IMR-90 (cell line): ENCODE measurements at regions not wholly inside any gene's neighbourhood (a gene's known extent, or its start where the extent isn't known, plus 50 kb on each side); places are given as distances from the start of the nearest gene placed in this dataset.

Experiments used
- ATAC-seq: fragments of 200-7000 bp; cut with Tn5 transposase; 2 replicates; pipeline ENCODE4 v1.9.1; 2020; ENCODE audit warnings: low read depth, mild to moderate bottlenecking, moderate library complexity
- BruUV-seq: library from RNA; stranded (reverse); fragments of 400-500 nt; replicated peaks from 2 replicates; lab custom pipeline; 2021; lab: Mats Ljungman, UMichigan
- CTCF ChIA-PET: fragments of 300-600 bp; formaldehyde crosslinking; extraction: SDS; loops from one replicate; lab custom pipeline; 2021; ENCODE audit warnings: antibody characterized with exemption; lab: Yijun Ruan, JAX
- POLR2A ChIA-PET: fragments of 300-600 bp; sonication (Branson Sonifier 250); formaldehyde crosslinking; loops from one replicate; lab custom pipeline; 2022; ENCODE audit warnings: antibody characterized with exemption; ENCODE audit not compliant: unreplicated experiment; lab: Charles Lee
- DNase-seq: peaks from one replicate; pipeline ENCODE4 v3.0.0; 2013
- H2AFZ ChIP-seq: replicated peaks from 2 replicates; pipeline ENCODE3; 2013; ENCODE audit warnings: low read length, mild to moderate bottlenecking; ENCODE audit not compliant: poor library complexity
- H2AK5ac ChIP-seq: 2 replicates; pipeline ENCODE4 v1.6.1; 2013; ENCODE audit warnings: low read depth, low read length, inconsistent platforms
- H2AK9ac ChIP-seq: replicated peaks from 2 replicates; pipeline ENCODE3; 2013; ENCODE audit warnings: mild to moderate bottlenecking, low read depth, low read length, moderate library complexity; ENCODE audit not compliant: poor library complexity
- H2BK120ac ChIP-seq: 2 replicates; pipeline ENCODE4 v1.6.1; 2013; ENCODE audit warnings: low read depth, low read length, inconsistent platforms
- H2BK15ac ChIP-seq: 3 replicates; pipeline ENCODE4 v1.6.1; 2013; ENCODE audit warnings: low read depth, low read length, inconsistent platforms
- H2BK20ac ChIP-seq: 2 replicates; pipeline ENCODE4 v1.6.1; 2013; ENCODE audit warnings: low read depth, mild to moderate bottlenecking, inconsistent platforms, low read length, moderate library complexity
- H2BK5ac ChIP-seq: 2 replicates; pipeline ENCODE4 v1.6.1; 2013; ENCODE audit warnings: mild to moderate bottlenecking, low read depth, low read length, inconsistent platforms; ENCODE audit not compliant: poor library complexity, severe bottlenecking
- H3K14ac ChIP-seq: replicated peaks from 2 replicates; pipeline ENCODE4 v1.6.1; 2013; ENCODE audit warnings: low read depth, low read length, inconsistent platforms
- H3K18ac ChIP-seq: 2 replicates; pipeline ENCODE4 v1.6.1; 2013; ENCODE audit warnings: low read depth, low read length, control low read depth
- H3K23ac ChIP-seq: 2 replicates; pipeline ENCODE4 v1.6.1; 2013; ENCODE audit warnings: low read depth, low read length, inconsistent platforms
- H3K27ac ChIP-seq: 2 replicates; pipeline ENCODE4 v1.5.1; 2013; ENCODE audit warnings: mild to moderate bottlenecking, control low read depth, low read length; ENCODE audit not compliant: insufficient read depth
- H3K27me3 ChIP-seq: 2 replicates; pipeline ENCODE4 v1.6.1; 2013; ENCODE audit warnings: low read length; ENCODE audit not compliant: control insufficient read depth, insufficient read depth
- H3K36me3 ChIP-seq: 2 replicates; pipeline ENCODE4 v1.6.1; 2013; ENCODE audit warnings: low read length, mixed read lengths; ENCODE audit not compliant: control insufficient read depth, insufficient read depth
- H3K4ac ChIP-seq: 2 replicates; pipeline ENCODE4 v1.6.1; 2013; ENCODE audit warnings: low read depth, low read length, inconsistent platforms
- H3K4me1 ChIP-seq: 2 replicates; pipeline ENCODE4 v1.6.1; 2013; ENCODE audit warnings: low read length, mixed read lengths; ENCODE audit not compliant: control insufficient read depth, insufficient read depth
- H3K4me2 ChIP-seq: 2 replicates; pipeline ENCODE4 v1.6.1; 2013; ENCODE audit warnings: low read depth, mild to moderate bottlenecking, control low read depth, low read length, moderate library complexity
- H3K4me3 ChIP-seq: 2 replicates; pipeline ENCODE4 v1.5.1; 2013; ENCODE audit warnings: low read depth, mild to moderate bottlenecking, control low read depth, low read length, moderate library complexity; ENCODE audit not compliant: insufficient read depth
- H3K56ac ChIP-seq: 2 replicates; pipeline ENCODE4 v1.6.1; 2013; ENCODE audit warnings: low read length, inconsistent platforms; ENCODE audit not compliant: insufficient read depth; ENCODE audit errors: extremely low read depth
- H3K79me1 ChIP-seq, 2 experiments: 2 replicates each; pipeline ENCODE4 v1.6.1; 2013; ENCODE audit warnings: low read length in 2 of 2, inconsistent platforms in 1 of 2, low read depth in 1 of 2
- H3K9ac ChIP-seq: 2 replicates; pipeline ENCODE4 v1.6.1; 2013; ENCODE audit warnings: low read depth, low read length, control low read depth
- H3K9me1 ChIP-seq: 2 replicates; pipeline ENCODE4 v1.6.1; 2013; ENCODE audit warnings: low read length, inconsistent platforms; ENCODE audit not compliant: insufficient read depth
- H3K9me3 ChIP-seq: 2 replicates; pipeline ENCODE4 v1.6.1; 2013; ENCODE audit warnings: low read length; ENCODE audit not compliant: control insufficient read depth, insufficient read depth
- H4K20me1 ChIP-seq: 2 replicates; pipeline ENCODE4 v1.6.1; 2013; ENCODE audit warnings: low read length, inconsistent platforms; ENCODE audit not compliant: insufficient read depth
- H4K5ac ChIP-seq: 2 replicates; pipeline ENCODE4 v1.6.1; 2013; ENCODE audit warnings: mild to moderate bottlenecking, low read depth, low read length, control low read depth
- H4K8ac ChIP-seq, 2 experiments: 2 replicates each; pipeline ENCODE4 v1.6.1; 2013; ENCODE audit warnings: low read depth in 2 of 2, low read length in 2 of 2, control low read depth in 1 of 2, inconsistent platforms in 1 of 2
- H4K91ac ChIP-seq: 2 replicates; pipeline ENCODE4 v1.6.1; 2013; ENCODE audit warnings: low read depth, low read length, inconsistent platforms; ENCODE audit not compliant: insufficient read depth
- RAD21 ChIP-seq: IDR thresholded peaks from 2 replicates; pipeline ENCODE4 v1.6.1; 2012; ENCODE audit warnings: low read length, improper control_type of control experiment
- WGBS, 2 experiments: methylation state at CpG; one replicate each; pipeline versions ENCODE4 v1.1.5 to v1.1.7; 2013; ENCODE audit warnings: missing lambda C conversion rate in 2 of 2; ENCODE audit not compliant: insufficient read length in 1 of 2; ENCODE audit errors: extremely low coverage in 2 of 2; 5-methylcytosine and 5-hydroxymethylcytosine counted together
- dilution Hi-C: fragments of 300-500 bp; cut with HindIII; formaldehyde crosslinking; loops from one replicate; pipeline ENCODE4 v1.14.3; 2018; ENCODE audit warnings: low sequenced_read_pairs; ENCODE audit not compliant: unreplicated experiment
- in situ Hi-C: fragments of 300-500 bp; cut with MboI; formaldehyde crosslinking; loops from 3 replicates; pipeline ENCODE4 v1.14.3; 2019; ENCODE audit warnings: low sequenced_read_pairs, inconsistent platforms, mixed read lengths
- intact Hi-C: fragments of 100-400 bp; cut with micrococcal nuclease; formaldehyde crosslinking; loops from 2 replicates; pipeline ENCODE4 v1.10.0; 2022
- TF ChIP-seq, protein P1 (sequence below): conservative IDR thresholded peaks from 2 replicates; pipeline ENCODE4 v1.5.1; 2012; ENCODE audit warnings: mild to moderate bottlenecking, low read depth, low read length, improper control_type of control experiment

DNA sequence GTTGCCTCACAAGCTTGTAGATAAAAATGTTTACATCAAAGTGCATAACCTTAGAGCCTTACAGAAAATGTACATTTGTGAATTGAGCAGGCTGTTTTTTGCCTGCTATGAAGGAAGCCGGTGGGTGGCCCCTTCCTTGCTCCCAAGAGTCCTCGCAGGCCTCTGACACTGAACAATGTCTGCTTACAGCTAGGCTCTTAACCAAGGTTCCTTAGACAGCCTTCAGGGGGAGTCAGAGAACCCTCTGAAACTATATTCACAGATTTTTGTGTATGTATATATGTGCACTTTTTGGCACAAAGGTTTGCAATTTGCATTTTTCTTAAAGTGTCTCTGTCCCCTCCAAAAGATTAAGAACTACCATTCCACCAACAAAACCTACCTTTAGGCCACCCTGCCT is 282.6 kb downstream of the BARHL2 start:
- H3K27ac ChIP-seq: no peak overlapping the region
- DNase-seq: peak; percentile 1
- no peak overlapping the region for H2BK5ac ChIP-seq
- whole genome bisulfite sequencing, 2 experiments: no CpG with 5 or more reads among the region's 2 CpGs
- no peak overlapping the region for H3K18ac ChIP-seq
- H2AK5ac ChIP-seq: no peak overlapping the region
- H3K27me3 ChIP-seq: no peaks in the 10 kb centered on the region
- no peak overlapping the region for H2BK20ac ChIP-seq
- no peak overlapping the region for H2AK9ac ChIP-seq
- no peak overlapping the region for H2BK120ac ChIP-seq
- H3K36me3 ChIP-seq: no peaks in the 10 kb centered on the region
- H2BK15ac ChIP-seq: no peak overlapping the region
- H3K9me3 ChIP-seq: no peaks in the 10 kb centered on the region
- in situ Hi-C loops: no loop called here
- ATAC-seq: no peak
- ChIA-PET CTCF (interaction anchor here (1.2 kb wide), 1 partner anchor 11 kb away, joined by 4 read pairs; no protein-coding TSS in a partner anchor), POLR2A (no interaction called here)
- no peak overlapping the region for H2AFZ ChIP-seq
- no peak for TF ChIP-seq RAD21
- TF ChIP-seq, protein P1, sequence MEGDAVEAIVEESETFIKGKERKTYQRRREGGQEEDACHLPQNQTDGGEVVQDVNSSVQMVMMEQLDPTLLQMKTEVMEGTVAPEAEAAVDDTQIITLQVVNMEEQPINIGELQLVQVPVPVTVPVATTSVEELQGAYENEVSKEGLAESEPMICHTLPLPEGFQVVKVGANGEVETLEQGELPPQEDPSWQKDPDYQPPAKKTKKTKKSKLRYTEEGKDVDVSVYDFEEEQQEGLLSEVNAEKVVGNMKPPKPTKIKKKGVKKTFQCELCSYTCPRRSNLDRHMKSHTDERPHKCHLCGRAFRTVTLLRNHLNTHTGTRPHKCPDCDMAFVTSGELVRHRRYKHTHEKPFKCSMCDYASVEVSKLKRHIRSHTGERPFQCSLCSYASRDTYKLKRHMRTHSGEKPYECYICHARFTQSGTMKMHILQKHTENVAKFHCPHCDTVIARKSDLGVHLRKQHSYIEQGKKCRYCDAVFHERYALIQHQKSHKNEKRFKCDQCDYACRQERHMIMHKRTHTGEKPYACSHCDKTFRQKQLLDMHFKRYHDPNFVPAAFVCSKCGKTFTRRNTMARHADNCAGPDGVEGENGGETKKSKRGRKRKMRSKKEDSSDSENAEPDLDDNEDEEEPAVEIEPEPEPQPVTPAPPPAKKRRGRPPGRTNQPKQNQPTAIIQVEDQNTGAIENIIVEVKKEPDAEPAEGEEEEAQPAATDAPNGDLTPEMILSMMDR: 0 out of 2 replicates have a peak, but pooled peaks have one; percentile 12
- BruUV-seq: no TSS peak
- H3K79me1 ChIP-seq: no peaks in the 10 kb centered on the region
- H3K4ac ChIP-seq: no peak overlapping the region
- no peak overlapping the region for H4K8ac ChIP-seq
- dilution Hi-C loops: no loop called here
- H3K4me2 ChIP-seq: no peak overlapping the region
- intact Hi-C loops: no loop called here
- no peaks in the 10 kb centered on the region for H3K4me1 ChIP-seq
- H3K9ac ChIP-seq: no peak overlapping the region
- no peaks in the 10 kb centered on the region for H4K20me1 ChIP-seq
- no peak overlapping the region for H3K56ac ChIP-seq
- H3K14ac ChIP-seq: no peak overlapping the region
- no peak overlapping the region for H3K23ac ChIP-seq
- H4K91ac ChIP-seq: no peak overlapping the region
- no peak overlapping the region for H3K4me3 ChIP-seq
- H4K5ac ChIP-seq: no peak overlapping the region
- no peaks in the 10 kb centered on the region for H3K9me1 ChIP-seq
